Sigmoid colon (tissue), 6 donors: ENCODE measurements at regions not wholly inside any gene's neighbourhood (a gene's known extent, or its start where the extent isn't known, plus 50 kb on each side); places are given as distances from the start of the nearest gene placed in this dataset.
"Not testable (repeated sequence)": the region's sequence is repeated elsewhere in the genome, so short reads cannot be mapped to it uniquely, and the experiment has no call there.

Source experiments
- DNase-seq: peaks from one replicate; pipeline ENCODE4 v3.0.0-alpha.2; 2019
- H3K27ac ChIP-seq, 4 donors: fragments of 200-600 bp; sonication (generic); one replicate each; pipeline ENCODE4 v1.5.1; 2016 to 2019; ENCODE audit warnings: mild to moderate bottlenecking in 1 of 4
- H3K27me3 ChIP-seq, 3 donors: fragments of 200-600 bp; sonication (generic); one replicate each; pipeline ENCODE4 v1.5.1; 2019; ENCODE audit warnings: mild to moderate bottlenecking in 1 of 3
- H3K36me3 ChIP-seq, 4 donors: fragments of 200-600 bp; sonication (generic); one replicate each; pipeline ENCODE4 v1.5.1; 2016 to 2019
- H3K4me1 ChIP-seq, 4 donors: fragments of 200-600 bp; sonication (generic); one replicate each; pipeline ENCODE4 v1.5.1; 2017 to 2019
- H3K4me3 ChIP-seq, 4 donors: fragments of 200-600 bp; sonication (generic); one replicate each; pipeline ENCODE4 v1.5.1; 2017 to 2019; ENCODE audit warnings: mild to moderate bottlenecking in 2 of 4, moderate library complexity in 1 of 4
- H3K9me3 ChIP-seq, 4 donors: fragments of 200-600 bp in 3 of 4; sonication (generic) in 3 of 4; one replicate each; pipeline versions ENCODE4 v1.5.1 to v1.6.1; 2013 to 2019
- CTCF ChIP-seq, 4 experiments: fragments of 450-650 bp in 3 of 4; fragments of 200-600 bp in 1 of 4; IDR thresholded peaks; one replicate each; pipeline ENCODE4 v1.5.1; 2016 to 2019; ENCODE audit warnings: antibody characterized with exemption in 4 of 4, mild to moderate bottlenecking in 3 of 4, moderate library complexity in 2 of 4
- EP300 ChIP-seq, 4 donors: sonication (generic); formaldehyde crosslinking; IDR thresholded peaks; one replicate each; pipeline ENCODE4 v1.6.1; 2017; ENCODE audit warnings: antibody characterized with exemption in 4 of 4
- POLR2A ChIP-seq, 2 donors: fragments of 450-650 bp; IDR thresholded peaks; one replicate each; pipeline ENCODE4 v1.6.1; 2016; ENCODE audit warnings: antibody characterized with exemption in 2 of 2, mild to moderate bottlenecking in 2 of 2, moderate library complexity in 2 of 2
- POLR2AphosphoS5 ChIP-seq, 4 donors: sonication (generic); formaldehyde crosslinking; IDR thresholded peaks; one replicate each; pipeline ENCODE4 v1.6.1; 2017; ENCODE audit warnings: antibody characterized with exemption in 4 of 4
- WGBS, 2 donors: extraction: QIAGEN DNeasy Blood & Tissue Kit; methylation state at CpG; one replicate each; pipeline ENCODE4 v1.1.7; 2013; 5-methylcytosine and 5-hydroxymethylcytosine counted together
- intact Hi-C: fragments of 100-400 bp; cut with DNase I; formaldehyde crosslinking; loops from one replicate; pipeline ENCODE4 v1.15.1; 2023
- donor health status: healthy with polysubstance abuse.
- donor health status: healthy.

- no peak overlapping the region for H3K27ac ChIP-seq
- 68 to 77% methylated on average over 11 of the region's 11 CpGs for WGBS, 2 donors
- intact Hi-C loops: no loop called here
- no peak for TF ChIP-seq CTCF (IDR thresholded peaks at IDR 0.05)
- TF ChIP-seq EP300 (IDR thresholded peaks at IDR 0.05): no peak
- TF ChIP-seq POLR2A (IDR thresholded peaks at IDR 0.05): no peak
- no peak for TF ChIP-seq POLR2AphosphoS5 (IDR thresholded peaks at IDR 0.05)
- no peak for DNase-seq
- no peaks in the 10 kb centered on the region for H3K9me3 ChIP-seq
- no peaks in the 10 kb centered on the region for H3K27me3 ChIP-seq
- no peaks in the 10 kb centered on the region for H3K4me1 ChIP-seq
- H3K4me3 ChIP-seq: no peak overlapping the region
- H3K36me3 ChIP-seq: no peaks in the 10 kb centered on the region
These were observed 161.5 kb upstream of the HEY2 start for GRCh38 chr6:125587666-125588632.

DNA sequence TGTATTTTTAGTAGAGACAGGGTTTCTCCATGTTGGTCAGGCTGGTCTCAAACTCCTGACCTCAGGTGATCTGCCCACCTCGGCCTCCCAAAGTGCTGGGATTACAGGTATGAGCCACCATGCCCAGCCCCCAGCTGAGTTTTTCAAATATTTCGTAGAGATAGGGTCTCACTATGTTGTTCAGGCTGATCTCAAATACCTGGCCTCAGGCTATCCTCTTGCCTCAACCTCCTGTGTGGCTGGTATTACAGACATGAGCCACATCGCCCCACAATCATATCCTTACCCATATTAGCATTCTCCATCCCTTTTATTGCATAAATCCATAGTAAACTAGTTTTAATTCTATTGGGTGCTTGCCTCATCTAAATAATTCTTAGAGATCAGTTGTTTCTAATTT is 157.6 kb upstream of the HEY2 start:
- H3K27ac ChIP-seq, H3K27me3 ChIP-seq, H3K4me3 ChIP-seq, H3K36me3 ChIP-seq, intact Hi-C loops, H3K4me1 ChIP-seq, H3K9me3 ChIP-seq, DNase-seq: not testable (repeated sequence)
- WGBS, 2 donors: 75 to 89% methylated on average over 3 of the region's 3 CpGs

DNA sequence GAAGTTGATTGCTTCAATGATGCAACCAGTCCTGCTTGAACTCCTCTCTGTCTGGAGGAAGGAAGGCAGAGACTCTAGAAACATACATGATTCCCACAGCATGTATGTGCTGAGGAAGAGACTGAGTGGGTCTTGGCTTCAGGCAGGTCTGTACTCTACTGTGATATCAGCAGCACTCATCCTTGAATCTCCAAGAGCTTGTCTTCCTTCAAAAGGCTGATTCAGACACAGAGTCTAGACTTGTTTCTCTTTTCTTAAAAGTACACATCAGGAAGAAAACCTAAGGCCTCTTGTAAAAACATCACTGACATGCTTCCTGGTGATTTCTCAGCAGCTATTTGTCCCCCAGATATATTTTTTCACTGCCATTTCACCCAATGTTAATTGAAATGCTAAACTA is 155.7 kb upstream of the HEY2 start:
- H3K9me3 ChIP-seq: no peaks in the 10 kb centered on the region
- no peak overlapping the region for H3K4me3 ChIP-seq
- H3K27me3 ChIP-seq: no peaks in the 10 kb centered on the region
- H3K4me1 ChIP-seq: peaks cover 0 to 6% (median 0%) of the 10 kb centered on the region in 4 donors
- intact Hi-C loops: no loop called here
- TF ChIP-seq POLR2AphosphoS5 (IDR thresholded peaks at IDR 0.05) (no peak), EP300 (IDR thresholded peaks at IDR 0.05) (no peak), CTCF (IDR thresholded peaks at IDR 0.05) (no peak), POLR2A (IDR thresholded peaks at IDR 0.05) (no peak)
- no peak overlapping the region for H3K27ac ChIP-seq
- no peaks in the 10 kb centered on the region for H3K36me3 ChIP-seq
- DNase-seq: no peak

DNA sequence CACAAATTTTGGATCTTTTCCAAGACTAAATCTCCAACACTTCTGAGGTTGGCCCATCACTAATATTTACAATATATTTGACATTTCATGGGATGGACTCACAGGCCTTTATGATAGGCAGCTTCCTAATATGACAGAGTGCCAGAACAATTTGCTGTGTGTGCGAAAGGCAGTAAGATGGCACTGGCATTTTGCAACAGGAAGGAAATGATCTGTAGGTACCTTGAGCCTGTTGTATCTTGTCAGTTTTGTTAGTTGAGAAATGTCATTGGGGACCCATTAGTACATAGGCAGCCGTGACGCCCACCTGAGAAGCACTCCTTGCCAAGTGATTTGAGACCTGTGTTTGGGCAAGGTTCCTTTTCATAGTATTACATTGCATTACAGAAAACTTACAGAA is 153.4 kb upstream of the HEY2 start:
- 88 to 91% methylated on average over 3 of the region's 3 CpGs for WGBS, 2 donors

DNA sequence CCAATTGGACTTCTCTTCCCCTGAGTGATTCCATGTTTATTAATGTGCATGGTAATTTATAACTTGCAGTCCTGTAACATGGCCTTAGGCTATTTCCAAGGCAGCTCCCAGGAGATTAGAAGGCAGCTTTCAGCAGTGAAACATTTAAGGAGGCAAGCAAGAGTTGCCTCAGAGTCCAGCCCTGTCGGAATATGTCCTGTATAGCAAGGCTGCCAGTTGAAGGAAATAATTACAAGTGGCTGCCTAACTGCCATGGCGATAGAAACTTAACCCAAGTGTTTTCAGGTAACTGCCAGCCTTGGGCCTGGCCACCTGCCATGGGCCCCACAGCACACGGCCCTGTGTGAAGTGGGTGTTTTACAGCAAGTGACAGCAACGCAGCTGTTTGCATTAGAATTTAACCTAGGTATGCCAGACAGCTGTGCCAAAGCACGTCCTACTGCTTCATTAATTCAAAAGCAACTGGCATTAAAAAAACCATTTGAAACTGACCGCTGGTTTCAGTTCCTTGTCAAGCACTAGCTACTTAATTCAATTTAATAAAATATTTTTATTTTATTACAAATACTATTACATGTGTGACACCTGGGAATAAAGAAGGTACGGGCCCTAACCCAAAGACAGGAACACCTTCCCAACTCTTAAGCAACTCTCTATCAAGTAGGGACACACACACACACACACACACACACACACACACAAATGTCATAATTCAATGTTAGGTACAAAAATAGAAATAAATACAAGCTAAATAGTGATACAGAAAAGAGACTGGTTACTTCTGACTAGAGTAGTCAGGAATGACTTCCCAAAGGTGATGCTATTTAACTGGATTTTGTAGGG is 151.8 kb upstream of the HEY2 start:
- intact Hi-C loops: no loop called here
- H3K9me3 ChIP-seq: no peaks in the 10 kb centered on the region
- WGBS, 2 donors: 59 to 62% methylated on average over 7 of the region's 7 CpGs
- H3K4me3 ChIP-seq: no peak overlapping the region
- no peak for DNase-seq
- H3K27me3 ChIP-seq: no peaks in the 10 kb centered on the region
- no peaks in the 10 kb centered on the region for H3K36me3 ChIP-seq
- no peak overlapping the region for H3K27ac ChIP-seq
- no peak for TF ChIP-seq POLR2AphosphoS5 (IDR thresholded peaks at IDR 0.05)
- TF ChIP-seq CTCF (IDR thresholded peaks at IDR 0.05): no peak
- TF ChIP-seq POLR2A (IDR thresholded peaks at IDR 0.05): no peak
- no peak for TF ChIP-seq EP300 (IDR thresholded peaks at IDR 0.05)
- peaks cover 0 to 6% (median 0%) of the 10 kb centered on the region in 4 donors for H3K4me1 ChIP-seq

More for the DNA sequence above, 153.4 kb upstream of the HEY2 start:
- Histone ChIP-seq H3K4me3 (no peak overlapping the region), H3K27ac (no peak overlapping the region), H3K27me3 (no peaks in the 10 kb centered on the region), H3K36me3 (no peaks in the 10 kb centered on the region), H3K4me1 (peaks cover 0 to 6% (median 0%) of the 10 kb centered on the region in 4 donors), H3K9me3 (no peaks in the 10 kb centered on the region)
- TF ChIP-seq POLR2AphosphoS5 (IDR thresholded peaks at IDR 0.05): no peak
- no peak for TF ChIP-seq EP300 (IDR thresholded peaks at IDR 0.05)
- DNase-seq: no peak
- intact Hi-C loops: no loop called here
